Astrocyte (in vitro differentiated cells and primary cell): ENCODE measurements at regions not wholly inside any gene's neighbourhood (a gene's known extent, or its start where the extent isn't known, plus 50 kb on each side); places are given as distances from the start of the nearest gene placed in this dataset.

ENCODE experiments used
- CTCF ChIP-seq: IDR thresholded peaks from 2 replicates; pipeline ENCODE4 v1.5.1; 2011; ENCODE audit warnings: low read depth, mild to moderate bottlenecking, inconsistent platforms, low read length, moderate library complexity; ENCODE audit not compliant: insufficient read depth
- EZH2 ChIP-seq: IDR thresholded peaks from 2 replicates; pipeline ENCODE4 v1.6.1; 2012; ENCODE audit warnings: mild to moderate bottlenecking, low read length, inconsistent platforms; ENCODE audit not compliant: insufficient read depth

- no peak for TF ChIP-seq CTCF
- no peak for TF ChIP-seq EZH2
These were observed 205.9 kb downstream of the NSG2 start for GRCh38 chr5:174251305-174252000.
